MCF 10A (cell line): ENCODE measurements at regions not wholly inside any gene's neighbourhood (a gene's known extent, or its start where the extent isn't known, plus 50 kb on each side); places are given as distances from the start of the nearest gene placed in this dataset.

Experiments used
- BruUV-seq: library from RNA; stranded (reverse); fragments of 400-500 nt; replicated peaks from 2 replicates; lab custom pipeline; 2021; lab: Mats Ljungman, UMichigan
- CTCF ChIA-PET: fragments of 300-600 bp; sonication (Branson Sonifier 250); formaldehyde crosslinking; extraction: SDS; loops from one replicate; lab custom pipeline; 2021; ENCODE audit warnings: antibody characterized with exemption, inconsistent platforms; lab: Yijun Ruan, JAX
- POLR2A ChIA-PET: fragments of 300-600, 350-650 bp; sonication (Branson Sonifier 250); formaldehyde crosslinking; extraction: SDS; loops from one replicate; lab custom pipeline; 2020; ENCODE audit warnings: antibody characterized with exemption, inconsistent platforms; lab: Yijun Ruan, JAX
- DNase-seq: peaks from one replicate; pipeline ENCODE4 v3.0.0-alpha.2; 2018; ENCODE audit not compliant: unreplicated experiment
- H3K27ac Mint-ChIP-seq: one replicate; pipeline ENCODE4 v1.8.0; 2022; ENCODE audit warnings: mild to moderate bottlenecking, low read depth, mixed read lengths; ENCODE audit not compliant: unreplicated experiment
- H3K27me3 Mint-ChIP-seq: one replicate; pipeline ENCODE4 v1.8.0; 2022; ENCODE audit warnings: mixed read lengths; ENCODE audit not compliant: insufficient read depth, unreplicated experiment
- H3K36me3 Mint-ChIP-seq: one replicate; pipeline ENCODE4 v1.8.0; 2022; ENCODE audit warnings: mild to moderate bottlenecking, moderate library complexity, mixed read lengths; ENCODE audit not compliant: insufficient read depth, unreplicated experiment
- H3K4me1 Mint-ChIP-seq: one replicate; pipeline ENCODE4 v1.8.0; 2022; ENCODE audit warnings: mixed read lengths; ENCODE audit not compliant: insufficient read depth, unreplicated experiment
- H3K4me3 Mint-ChIP-seq: one replicate; pipeline ENCODE4 v1.8.0; 2022; ENCODE audit warnings: mild to moderate bottlenecking, moderate library complexity, mixed read lengths; ENCODE audit not compliant: unreplicated experiment
- H3K9me3 Mint-ChIP-seq: one replicate; pipeline ENCODE4 v1.8.0; 2022; ENCODE audit warnings: mixed read lengths; ENCODE audit not compliant: unreplicated experiment
- intact Hi-C: fragments of 100-400 bp; cut with micrococcal nuclease; formaldehyde crosslinking; loops from 2 replicates; pipeline ENCODE4 v1.14.1; 2022
- TF ChIP-seq, protein P1 (sequence below): fragments of 200-600 bp; IDR thresholded peaks from one replicate; pipeline ENCODE4 v1.8.0; 2022; ENCODE audit warnings: antibody characterized with exemption, mild to moderate bottlenecking; ENCODE audit not compliant: unreplicated experiment

- intact Hi-C loops = no loop called here
- TF ChIP-seq, protein P1, sequence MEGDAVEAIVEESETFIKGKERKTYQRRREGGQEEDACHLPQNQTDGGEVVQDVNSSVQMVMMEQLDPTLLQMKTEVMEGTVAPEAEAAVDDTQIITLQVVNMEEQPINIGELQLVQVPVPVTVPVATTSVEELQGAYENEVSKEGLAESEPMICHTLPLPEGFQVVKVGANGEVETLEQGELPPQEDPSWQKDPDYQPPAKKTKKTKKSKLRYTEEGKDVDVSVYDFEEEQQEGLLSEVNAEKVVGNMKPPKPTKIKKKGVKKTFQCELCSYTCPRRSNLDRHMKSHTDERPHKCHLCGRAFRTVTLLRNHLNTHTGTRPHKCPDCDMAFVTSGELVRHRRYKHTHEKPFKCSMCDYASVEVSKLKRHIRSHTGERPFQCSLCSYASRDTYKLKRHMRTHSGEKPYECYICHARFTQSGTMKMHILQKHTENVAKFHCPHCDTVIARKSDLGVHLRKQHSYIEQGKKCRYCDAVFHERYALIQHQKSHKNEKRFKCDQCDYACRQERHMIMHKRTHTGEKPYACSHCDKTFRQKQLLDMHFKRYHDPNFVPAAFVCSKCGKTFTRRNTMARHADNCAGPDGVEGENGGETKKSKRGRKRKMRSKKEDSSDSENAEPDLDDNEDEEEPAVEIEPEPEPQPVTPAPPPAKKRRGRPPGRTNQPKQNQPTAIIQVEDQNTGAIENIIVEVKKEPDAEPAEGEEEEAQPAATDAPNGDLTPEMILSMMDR = no peak
- H3K27ac Mint-ChIP-seq = no peak overlapping the region
These were observed 156.8 kb upstream of the LRRC7 start for GRCh38 chr1:69410893-69411292.

GRCh38 chr1:69411617-69412016 is 156.1 kb upstream of the LRRC7 start:
- H3K4me3 Mint-ChIP-seq = no peak overlapping the region
- TF ChIP-seq, protein P1 = no peak
- no peaks in the 10 kb centered on the region for H3K36me3 Mint-ChIP-seq
- BruUV-seq = no TSS peak
- intact Hi-C loops = no loop called here
- H3K9me3 Mint-ChIP-seq = peaks cover 7% of the 10 kb centered on the region
- ChIA-PET CTCF (interaction anchor here (0.6 kb wide), 1 partner anchor 363 kb away, joined by 5 read pairs; no protein-coding TSS in a partner anchor), POLR2A (no interaction called here)
- no peaks in the 10 kb centered on the region for H3K27me3 Mint-ChIP-seq
- no peak for DNase-seq
- H3K4me1 Mint-ChIP-seq = no peaks in the 10 kb centered on the region
- no peak overlapping the region for H3K27ac Mint-ChIP-seq

More at GRCh38 chr1:69410893-69411292, 156.8 kb upstream of the LRRC7 start:
- H3K9me3 Mint-ChIP-seq = peaks cover 7% of the 10 kb centered on the region
- H3K36me3 Mint-ChIP-seq = no peaks in the 10 kb centered on the region
- no peak for DNase-seq
- no peaks in the 10 kb centered on the region for H3K4me1 Mint-ChIP-seq
- BruUV-seq = no TSS peak
- ChIA-PET CTCF (no interaction called here), POLR2A (no interaction called here)
- H3K4me3 Mint-ChIP-seq = no peak overlapping the region
- no peaks in the 10 kb centered on the region for H3K27me3 Mint-ChIP-seq

GRCh38 chr1:69413129-69413528 is 154.6 kb upstream of the LRRC7 start:
- intact Hi-C loops = no loop called here
- CTCF ChIA-PET = interaction anchor here (0.6 kb wide), 1 partner anchor 68 kb away, joined by 3 read pairs; no protein-coding TSS in a partner anchor
- POLR2A ChIA-PET = no interaction called here
- no peaks in the 10 kb centered on the region for H3K27me3 Mint-ChIP-seq
- DNase-seq = no peak
- peaks cover 9% of the 10 kb centered on the region for H3K9me3 Mint-ChIP-seq
- H3K4me1 Mint-ChIP-seq = no peaks in the 10 kb centered on the region
- no TSS peak for BruUV-seq
- no peak overlapping the region for H3K4me3 Mint-ChIP-seq
- TF ChIP-seq, protein P1 = no peak
- no peak overlapping the region for H3K27ac Mint-ChIP-seq
- H3K36me3 Mint-ChIP-seq = no peaks in the 10 kb centered on the region

GRCh38 chr1:69414574-69414973 is 153.1 kb upstream of the LRRC7 start:
- intact Hi-C loops = no loop called here
- DNase-seq = no peak
- Mint-ChIP-seq H3K4me1 (no peaks in the 10 kb centered on the region), H3K4me3 (no peak overlapping the region), H3K36me3 (no peaks in the 10 kb centered on the region), H3K9me3 (peaks cover 8% of the 10 kb centered on the region), H3K27ac (no peak overlapping the region), H3K27me3 (no peaks in the 10 kb centered on the region)
- TF ChIP-seq, protein P1 = no peak
- ChIA-PET POLR2A (no interaction called here), CTCF (no interaction called here)
- no TSS peak for BruUV-seq
